ENCODE measurements at regions not wholly inside any gene's neighbourhood (a gene's known extent, or its start where the extent isn't known, plus 50 kb on each side); places are given as distances from the start of the nearest gene placed in this dataset.

- DNase-seq (no peak), ATAC-seq (no peak)
These were observed 69.1 kb upstream of the PTER start for GRCh38 chr10:16367621-16368292.

GRCh38 chr10:16381083-16381482 is 55.7 kb upstream of the PTER start:
- no peak for ATAC-seq
- no peaks in the 10 kb centered on the region for H3K9me3 ChIP-seq
- H3K36me3 ChIP-seq, result no peaks in the 10 kb centered on the region
- no peaks in the 10 kb centered on the region for H3K27me3 ChIP-seq
- intact Hi-C loops (cut with DNase I), result no loop called here
- TF ChIP-seq CTCF (IDR thresholded peaks at IDR 0.05), result no peak
- H3K4me3 ChIP-seq, result no peak overlapping the region
- H3K27ac ChIP-seq, result no peak overlapping the region
- no peaks in the 10 kb centered on the region for H3K4me1 ChIP-seq
- no peak for DNase-seq

More at GRCh38 chr10:16367621-16368292, 69.1 kb upstream of the PTER start:
- Histone ChIP-seq H3K4me3 (no peak overlapping the region), H3K27me3 (no peaks in the 10 kb centered on the region), H3K36me3 (no peaks in the 10 kb centered on the region), H3K9me3 (no peaks in the 10 kb centered on the region), H3K27ac (no peak overlapping the region), H3K4me1 (no peaks in the 10 kb centered on the region)
- intact Hi-C loops (cut with DNase I), result no loop called here
- TF ChIP-seq CTCF (IDR thresholded peaks at IDR 0.05), result no peak

GRCh38 chr10:16384021-16384420 is 52.8 kb upstream of the PTER start:
- TF ChIP-seq CTCF (IDR thresholded peaks at IDR 0.05), result no peak
- Histone ChIP-seq H3K4me3 (no peak overlapping the region), H3K4me1 (no peaks in the 10 kb centered on the region), H3K27ac (no peak overlapping the region), H3K9me3 (no peaks in the 10 kb centered on the region), H3K27me3 (no peaks in the 10 kb centered on the region), H3K36me3 (no peaks in the 10 kb centered on the region)
- ATAC-seq, result no peak
- intact Hi-C loops (cut with DNase I), result no loop called here
- no peak for DNase-seq

GRCh38 chr10:16386855-16387254 is 50.0 kb upstream of the PTER start:
- no peaks in the 10 kb centered on the region for H3K4me1 ChIP-seq
- H3K36me3 ChIP-seq, result no peaks in the 10 kb centered on the region
- intact Hi-C loops (cut with DNase I), result no loop called here
- no peaks in the 10 kb centered on the region for H3K9me3 ChIP-seq
- no peak for TF ChIP-seq CTCF (IDR thresholded peaks at IDR 0.05)
- H3K27ac ChIP-seq, result no peak overlapping the region
- ATAC-seq (no peak), DNase-seq (no peak)
- H3K27me3 ChIP-seq, result no peaks in the 10 kb centered on the region
- H3K4me3 ChIP-seq, result no peak overlapping the region
